Loucy (cell line): ENCODE measurements at regions not wholly inside any gene's neighbourhood (a gene's known extent, or its start where the extent isn't known, plus 50 kb on each side); places are given as distances from the start of the nearest gene placed in this dataset.

ENCODE experiments used
- EZH2phosphoT487 ChIP-seq: fragments of 200-600 bp; IDR thresholded peaks from 2 replicates; pipeline ENCODE4 v1.6.1; 2018; ENCODE audit warnings: antibody characterized with exemption, mild to moderate bottlenecking, moderate library complexity, borderline replicate concordance
- TF ChIP-seq, protein P1 (sequence below): fragments of 200-600 bp; sonication (generic); conservative IDR thresholded peaks from 2 replicates; pipeline ENCODE4 v1.5.1; 2014; ENCODE audit warnings: mild to moderate bottlenecking, antibody characterized with exemption, low read length

DNA sequence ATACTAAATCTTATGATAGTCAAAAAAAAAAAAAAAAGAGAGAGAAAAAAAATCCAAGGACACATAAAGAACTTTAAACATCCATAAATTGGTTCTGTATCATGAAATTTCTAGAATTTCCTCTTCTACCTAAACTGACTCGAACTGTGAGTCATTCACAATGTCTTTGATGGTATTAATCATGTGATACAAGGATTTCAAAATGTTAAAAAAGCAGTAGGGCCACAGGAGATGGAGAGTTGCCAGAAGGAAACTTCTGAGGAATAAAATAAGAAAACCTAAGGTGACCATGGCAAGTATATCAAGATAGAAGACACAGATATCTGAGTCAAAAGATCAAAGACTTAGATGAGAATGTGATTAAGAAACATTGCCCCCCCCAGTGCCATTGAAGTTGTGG lies 1320.9 kb upstream of the FLRT2 start:
- TF ChIP-seq, protein P1, sequence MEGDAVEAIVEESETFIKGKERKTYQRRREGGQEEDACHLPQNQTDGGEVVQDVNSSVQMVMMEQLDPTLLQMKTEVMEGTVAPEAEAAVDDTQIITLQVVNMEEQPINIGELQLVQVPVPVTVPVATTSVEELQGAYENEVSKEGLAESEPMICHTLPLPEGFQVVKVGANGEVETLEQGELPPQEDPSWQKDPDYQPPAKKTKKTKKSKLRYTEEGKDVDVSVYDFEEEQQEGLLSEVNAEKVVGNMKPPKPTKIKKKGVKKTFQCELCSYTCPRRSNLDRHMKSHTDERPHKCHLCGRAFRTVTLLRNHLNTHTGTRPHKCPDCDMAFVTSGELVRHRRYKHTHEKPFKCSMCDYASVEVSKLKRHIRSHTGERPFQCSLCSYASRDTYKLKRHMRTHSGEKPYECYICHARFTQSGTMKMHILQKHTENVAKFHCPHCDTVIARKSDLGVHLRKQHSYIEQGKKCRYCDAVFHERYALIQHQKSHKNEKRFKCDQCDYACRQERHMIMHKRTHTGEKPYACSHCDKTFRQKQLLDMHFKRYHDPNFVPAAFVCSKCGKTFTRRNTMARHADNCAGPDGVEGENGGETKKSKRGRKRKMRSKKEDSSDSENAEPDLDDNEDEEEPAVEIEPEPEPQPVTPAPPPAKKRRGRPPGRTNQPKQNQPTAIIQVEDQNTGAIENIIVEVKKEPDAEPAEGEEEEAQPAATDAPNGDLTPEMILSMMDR, result no peak
- no peak for TF ChIP-seq EZH2phosphoT487
